Fibroblast of lung (primary cell): ENCODE measurements at regions not wholly inside any gene's neighbourhood (a gene's known extent, or its start where the extent isn't known, plus 50 kb on each side); places are given as distances from the start of the nearest gene placed in this dataset.

Experiments used
- EZH2 ChIP-seq: IDR thresholded peaks from 2 replicates; pipeline ENCODE4 v1.5.1; 2012; ENCODE audit warnings: low read length, control low read depth, mild to moderate bottlenecking; ENCODE audit errors: missing control alignments
- TF ChIP-seq, protein P1 (sequence below), 2 donors: IDR thresholded peaks in 1 of 2; conservative IDR thresholded peaks in 1 of 2; 1 replicate in 1 of 2; 2 replicates in 1 of 2; pipeline ENCODE4 v1.5.1; 2011 to 2012; ENCODE audit warnings: low read length in 2 of 2, control low read depth in 1 of 2, inconsistent platforms in 1 of 2, low read depth in 1 of 2, mild to moderate bottlenecking in 1 of 2

DNA sequence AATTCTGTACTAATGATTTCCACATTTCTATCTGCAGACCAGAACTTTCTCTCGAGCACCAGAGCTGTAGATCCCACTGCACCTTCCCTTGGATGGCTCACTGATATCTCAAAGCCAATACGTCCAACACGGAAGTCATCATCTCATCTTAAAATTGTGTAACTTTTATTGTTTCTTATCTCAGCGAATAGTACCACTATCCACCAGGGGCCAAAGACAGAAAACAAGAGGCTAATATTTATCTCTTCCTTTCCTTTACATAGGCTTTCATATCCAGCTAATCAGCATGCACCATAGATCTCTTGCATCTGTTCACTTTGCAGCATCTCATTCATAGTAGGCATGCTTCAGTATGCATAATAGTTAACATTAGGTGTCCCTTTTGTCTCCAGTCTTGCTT is 303.6 kb downstream of the PTPRC start:
- TF ChIP-seq, protein P1, sequence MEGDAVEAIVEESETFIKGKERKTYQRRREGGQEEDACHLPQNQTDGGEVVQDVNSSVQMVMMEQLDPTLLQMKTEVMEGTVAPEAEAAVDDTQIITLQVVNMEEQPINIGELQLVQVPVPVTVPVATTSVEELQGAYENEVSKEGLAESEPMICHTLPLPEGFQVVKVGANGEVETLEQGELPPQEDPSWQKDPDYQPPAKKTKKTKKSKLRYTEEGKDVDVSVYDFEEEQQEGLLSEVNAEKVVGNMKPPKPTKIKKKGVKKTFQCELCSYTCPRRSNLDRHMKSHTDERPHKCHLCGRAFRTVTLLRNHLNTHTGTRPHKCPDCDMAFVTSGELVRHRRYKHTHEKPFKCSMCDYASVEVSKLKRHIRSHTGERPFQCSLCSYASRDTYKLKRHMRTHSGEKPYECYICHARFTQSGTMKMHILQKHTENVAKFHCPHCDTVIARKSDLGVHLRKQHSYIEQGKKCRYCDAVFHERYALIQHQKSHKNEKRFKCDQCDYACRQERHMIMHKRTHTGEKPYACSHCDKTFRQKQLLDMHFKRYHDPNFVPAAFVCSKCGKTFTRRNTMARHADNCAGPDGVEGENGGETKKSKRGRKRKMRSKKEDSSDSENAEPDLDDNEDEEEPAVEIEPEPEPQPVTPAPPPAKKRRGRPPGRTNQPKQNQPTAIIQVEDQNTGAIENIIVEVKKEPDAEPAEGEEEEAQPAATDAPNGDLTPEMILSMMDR (conservative IDR thresholded peaks at IDR 0.05 in 1 of 2, IDR thresholded peaks at IDR 0.05 in 1 of 2; ENCODE audit: low read depth in 1 of 2, low read length in 2 of 2), result no peak
- TF ChIP-seq EZH2, result no peak
